GM12878 (cell line): ENCODE measurements at regions not wholly inside any gene's neighbourhood (a gene's known extent, or its start where the extent isn't known, plus 50 kb on each side); places are given as distances from the start of the nearest gene placed in this dataset.

ENCODE experiments used
- E2F8 ChIP-seq: fragments of 450-650 bp; IDR thresholded peaks from 2 replicates; pipeline ENCODE4 v1.6.1; 2018; ENCODE audit warnings: mild to moderate bottlenecking, low read depth, moderate library complexity; ENCODE audit not compliant: partially characterized antibody
- EED ChIP-seq: sonication (generic); IDR thresholded peaks from 2 replicates; pipeline ENCODE4 v1.6.1; 2016; ENCODE audit warnings: antibody characterized with exemption, low read depth
- ETV6 ChIP-seq, 2 experiments: fragments of 450-650 bp in 1 of 2; IDR thresholded peaks in 1 of 2; conservative IDR thresholded peaks in 1 of 2; 2 replicates each; pipeline ENCODE4 v1.6.1; 2014; ENCODE audit warnings: antibody characterized with exemption in 1 of 2, borderline replicate concordance in 1 of 2, low read depth in 1 of 2, mild to moderate bottlenecking in 1 of 2, moderate library complexity in 1 of 2
- LARP7 ChIP-seq: fragments of 450-650 bp; IDR thresholded peaks from 2 replicates; pipeline ENCODE4 v1.6.1; 2017; ENCODE audit warnings: mild to moderate bottlenecking
- MLLT1 ChIP-seq: fragments of 450-650 bp; IDR thresholded peaks from 2 replicates; pipeline ENCODE4 v1.6.1; 2016; ENCODE audit warnings: mild to moderate bottlenecking
- MTA2 ChIP-seq: fragments of 450-650 bp; IDR thresholded peaks from 2 replicates; pipeline ENCODE4 v1.6.1; 2016; ENCODE audit warnings: low read depth, mild to moderate bottlenecking, moderate library complexity
- NR2F1 ChIP-seq: fragments of 450-650 bp; conservative IDR thresholded peaks from 2 replicates; pipeline ENCODE4 v1.6.1; 2017; ENCODE audit warnings: mild to moderate bottlenecking
- RAD51 ChIP-seq: fragments of 450-650 bp; IDR thresholded peaks from 2 replicates; pipeline ENCODE4 v1.6.1; 2016; ENCODE audit warnings: moderate library complexity, mild to moderate bottlenecking, inconsistent platforms
- SMAD1 ChIP-seq: fragments of 450-650 bp; IDR thresholded peaks from 2 replicates; pipeline ENCODE4 v1.6.1; 2018; ENCODE audit warnings: mild to moderate bottlenecking, low read depth; ENCODE audit not compliant: partially characterized antibody
- STAT1 ChIP-seq: fragments of 450-650 bp; conservative IDR thresholded peaks from 2 replicates; pipeline ENCODE4 v1.6.1; 2014; ENCODE audit warnings: antibody characterized with exemption, mild to moderate bottlenecking
- TF ChIP-seq, protein P1 (sequence below): fragments of 450-650 bp; formaldehyde crosslinking; IDR thresholded peaks from 2 replicates; pipeline ENCODE4 v1.4.0; 2020; ENCODE audit warnings: mild to moderate bottlenecking, moderate library complexity

- TF ChIP-seq MLLT1 (no peak), EED (no peak), ETV6 (conservative IDR thresholded peaks at IDR 0.05 in 1 of 2, IDR thresholded peaks at IDR 0.05 in 1 of 2; ENCODE audit: borderline replicate concordance in 1 of 2, low read depth in 1 of 2) (no peak), STAT1 (no peak), E2F8 (no peak), NR2F1 (no peak), LARP7 (no peak), MTA2 (no peak), SMAD1 (no peak), RAD51 (no peak)
- TF ChIP-seq, protein P1, sequence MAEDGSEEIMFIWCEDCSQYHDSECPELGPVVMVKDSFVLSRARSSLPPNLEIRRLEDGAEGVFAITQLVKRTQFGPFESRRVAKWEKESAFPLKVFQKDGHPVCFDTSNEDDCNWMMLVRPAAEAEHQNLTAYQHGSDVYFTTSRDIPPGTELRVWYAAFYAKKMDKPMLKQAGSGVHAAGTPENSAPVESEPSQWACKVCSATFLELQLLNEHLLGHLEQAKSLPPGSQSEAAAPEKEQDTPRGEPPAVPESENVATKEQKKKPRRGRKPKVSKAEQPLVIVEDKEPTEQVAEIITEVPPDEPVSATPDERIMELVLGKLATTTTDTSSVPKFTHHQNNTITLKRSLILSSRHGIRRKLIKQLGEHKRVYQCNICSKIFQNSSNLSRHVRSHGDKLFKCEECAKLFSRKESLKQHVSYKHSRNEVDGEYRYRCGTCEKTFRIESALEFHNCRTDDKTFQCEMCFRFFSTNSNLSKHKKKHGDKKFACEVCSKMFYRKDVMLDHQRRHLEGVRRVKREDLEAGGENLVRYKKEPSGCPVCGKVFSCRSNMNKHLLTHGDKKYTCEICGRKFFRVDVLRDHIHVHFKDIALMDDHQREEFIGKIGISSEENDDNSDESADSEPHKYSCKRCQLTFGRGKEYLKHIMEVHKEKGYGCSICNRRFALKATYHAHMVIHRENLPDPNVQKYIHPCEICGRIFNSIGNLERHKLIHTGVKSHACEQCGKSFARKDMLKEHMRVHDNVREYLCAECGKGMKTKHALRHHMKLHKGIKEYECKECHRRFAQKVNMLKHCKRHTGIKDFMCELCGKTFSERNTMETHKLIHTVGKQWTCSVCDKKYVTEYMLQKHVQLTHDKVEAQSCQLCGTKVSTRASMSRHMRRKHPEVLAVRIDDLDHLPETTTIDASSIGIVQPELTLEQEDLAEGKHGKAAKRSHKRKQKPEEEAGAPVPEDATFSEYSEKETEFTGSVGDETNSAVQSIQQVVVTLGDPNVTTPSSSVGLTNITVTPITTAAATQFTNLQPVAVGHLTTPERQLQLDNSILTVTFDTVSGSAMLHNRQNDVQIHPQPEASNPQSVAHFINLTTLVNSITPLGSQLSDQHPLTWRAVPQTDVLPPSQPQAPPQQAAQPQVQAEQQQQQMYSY = no peak
These were observed 285.5 kb upstream of the PCDH7 start (continued) for GRCh38 chr4:30434656-30435055.
